Right renal cortex interstitium (tissue), 3 donors: ENCODE measurements at regions not wholly inside any gene's neighbourhood (a gene's known extent, or its start where the extent isn't known, plus 50 kb on each side); places are given as distances from the start of the nearest gene placed in this dataset.
"Not testable (repeated sequence)": the region's sequence is repeated elsewhere in the genome, so short reads cannot be mapped to it uniquely, and the experiment has no call there.

Experiments used
- DNase-seq, 3 donors: peaks; one replicate each; pipeline ENCODE4 v3.0.0-alpha.2; 2013; ENCODE audit warnings: low read depth in 3 of 3, low spot score in 2 of 3

GRCh38 chr3:110821586-110821985, 250.0 kb upstream of the NECTIN3 start:
- DNase-seq = no peak

- DNase-seq = no peak
Measured at GRCh38 chr3:110822971-110823370, 248.6 kb upstream of the NECTIN3 start.

GRCh38 chr3:110846971-110847370, 224.6 kb upstream of the NECTIN3 start:
- DNase-seq = no peak

GRCh38 chr3:110849064-110849463, 222.6 kb upstream of the NECTIN3 start:
- DNase-seq = no peak

- DNase-seq = no peak
Measured at GRCh38 chr3:110851736-110852135, 219.9 kb upstream of the NECTIN3 start.

- no peak for DNase-seq
Measured at GRCh38 chr3:110855207-110855606, 216.4 kb upstream of the NECTIN3 start.

GRCh38 chr3:110856916-110857315, 214.7 kb upstream of the NECTIN3 start:
- DNase-seq = no peak

GRCh38 chr3:110858549-110858948, 213.1 kb upstream of the NECTIN3 start:
- no peak for DNase-seq

GRCh38 chr3:110859336-110859735, 212.3 kb upstream of the NECTIN3 start:
- DNase-seq = no peak

- no peak for DNase-seq
Measured at GRCh38 chr3:110859993-110860392, 211.6 kb upstream of the NECTIN3 start.

- DNase-seq = no peak
Measured at GRCh38 chr3:110865934-110866333, 205.7 kb upstream of the NECTIN3 start.

- no peak for DNase-seq
Measured at GRCh38 chr3:110868106-110868505, 203.5 kb upstream of the NECTIN3 start.

- no peak for DNase-seq
Measured at GRCh38 chr3:110869736-110870135, 201.9 kb upstream of the NECTIN3 start.

GRCh38 chr3:110871869-110872268, 199.7 kb upstream of the NECTIN3 start:
- no peak for DNase-seq

- DNase-seq = no peak
Measured at GRCh38 chr3:110878692-110879091, 192.9 kb upstream of the NECTIN3 start.

- DNase-seq = no peak
Measured at GRCh38 chr3:110881069-110881468, 190.5 kb upstream of the NECTIN3 start.

GRCh38 chr3:110886222-110886893, 185.3 kb upstream of the NECTIN3 start:
- no peak for DNase-seq

- no peak for DNase-seq
Measured at GRCh38 chr3:110887176-110887575, 184.4 kb upstream of the NECTIN3 start.

GRCh38 chr3:110888625-110889375, 182.8 kb upstream of the NECTIN3 start:
- DNase-seq = not testable (repeated sequence)

GRCh38 chr3:110889376-110889699, 182.3 kb upstream of the NECTIN3 start:
- not testable (repeated sequence) for DNase-seq

GRCh38 chr3:110894574-110894973, 177.0 kb upstream of the NECTIN3 start:
- no peak for DNase-seq

- DNase-seq = no peak
Measured at GRCh38 chr3:110895054-110895453, 176.6 kb upstream of the NECTIN3 start.
